ENCODE measurements at regions not wholly inside any gene's neighbourhood (a gene's known extent, or its start where the extent isn't known, plus 50 kb on each side); places are given as distances from the start of the nearest gene placed in this dataset.

GRCh38 chr5:165609871-165610270 lies 2104.5 kb downstream of the MAT2B start (continued):
- no peak for TF ChIP-seq CTCF (IDR thresholded peaks at IDR 0.05)
- no peak for TF ChIP-seq PREB (CRISPR knock-in tag; IDR thresholded peaks at IDR 0.05; ENCODE audit: borderline replicate concordance)

- DNase-seq (ENCODE audit: low spot score) = peak; percentile 16
These were observed 2111.3 kb downstream of the MAT2B start for GRCh38 chr5:165616490-165617405.

GRCh38 chr5:165617491-165617890 lies 2112.1 kb downstream of the MAT2B start:
- ChIA-PET CTCF (interaction anchor here (1.7 kb wide), 1 partner anchor 13 kb away, joined by 16 read pairs; no protein-coding TSS in a partner anchor), POLR2A (no interaction called here)
- no peak for DNase-seq (ENCODE audit: low spot score)
- TF ChIP-seq SOX15 (CRISPR knock-in tag; IDR thresholded peaks at IDR 0.05) (no peak), FOXK1 (CRISPR knock-in tag; IDR thresholded peaks at IDR 0.05) (no peak), MLX (CRISPR knock-in tag; IDR thresholded peaks at IDR 0.05) (no peak), ATF6 (CRISPR knock-in tag; IDR thresholded peaks at IDR 0.05) (no peak), NFATC4 (CRISPR knock-in tag; IDR thresholded peaks at IDR 0.05) (no peak), CBFB (CRISPR knock-in tag; IDR thresholded peaks at IDR 0.05; ENCODE audit: low read depth) (no peak), GTF2I (CRISPR knock-in tag; conservative IDR thresholded peaks at IDR 0.05) (no peak), ATF1 (CRISPR knock-in tag; IDR thresholded peaks at IDR 0.05) (no peak), ZNF425 (CRISPR knock-in tag; conservative IDR thresholded peaks at IDR 0.05) (no peak), HMGXB4 (CRISPR knock-in tag; IDR thresholded peaks at IDR 0.05) (no peak), FOXJ3 (CRISPR knock-in tag; IDR thresholded peaks at IDR 0.05; ENCODE audit: borderline replicate concordance) (no peak), CREB1 (CRISPR knock-in tag; IDR thresholded peaks at IDR 0.05) (no peak)
- Mint-ChIP-seq H3K4me1 (peaks cover 20% of the 10 kb centered on the region), H3K27ac (no peak overlapping the region), H3K4me3 (no peak overlapping the region; the same call in 1 of the 2 replicates), H3K9me3 (peaks cover 32% of the 10 kb centered on the region), H3K36me3 (peaks cover 17% of the 10 kb centered on the region), H3K27me3 (ENCODE audit: low read depth) (no peaks in the 10 kb centered on the region)
- ATAC-seq = no peak

More at GRCh38 chr5:165616490-165617405, 2111.3 kb downstream of the MAT2B start:
- ChIA-PET CTCF (interaction anchor here (1.1 to 1.7 kb wide), 2 partner anchors 10 to 14 kb away, joined by 3 to 16 read pairs; no protein-coding TSS in a partner anchor), POLR2A (no interaction called here)
- Mint-ChIP-seq H3K36me3 (peaks cover 17% of the 10 kb centered on the region), H3K27me3 (ENCODE audit: low read depth) (no peaks in the 10 kb centered on the region), H3K4me3 (no peak overlapping the region; the same call in 1 of the 2 replicates), H3K9me3 (peaks cover 26% of the 10 kb centered on the region), H3K27ac (peak overlapping the region; percentile 73; the same call in 1 of the 2 replicates), H3K4me1 (peaks cover 20% of the 10 kb centered on the region)
- ATAC-seq = peak; percentile 99
- TF ChIP-seq E2F5 (CRISPR knock-in tag; IDR thresholded peaks at IDR 0.05) = no peak
